ENCODE measurements at regions not wholly inside any gene's neighbourhood (a gene's known extent, or its start where the extent isn't known, plus 50 kb on each side); places are given as distances from the start of the nearest gene placed in this dataset.

- TF ChIP-seq CTCF (IDR thresholded peaks at IDR 0.05) (no peak), POLR2A (IDR thresholded peaks at IDR 0.05) (no peak)
These were observed 881.3 kb downstream of the LRRTM4 start for GRCh38 chr2:76640905-76641304.
